Activated effector memory CD4-positive, alpha-beta T cell treated with anti-CD3 and anti-CD28 coated beads, Interleukin-2, amount 50 U/mL, for 16 hours (primary cell): ENCODE measurements at regions not wholly inside any gene's neighbourhood (a gene's known extent, or its start where the extent isn't known, plus 50 kb on each side); places are given as distances from the start of the nearest gene placed in this dataset.
"Not testable (repeated sequence)": the region's sequence is repeated elsewhere in the genome, so short reads cannot be mapped to it uniquely, and the experiment has no call there.

ENCODE experiments used
- DNase-seq: peaks from one replicate; pipeline ENCODE4 v3.0.0-alpha.2; 2020

- DNase-seq: not testable (repeated sequence)
These were observed 4034.6 kb upstream of the TPTE start for GRCh38 chr21:6486821-6487220.

GRCh38 chr21:6492691-6493090, 4028.7 kb upstream of the TPTE start:
- not testable (repeated sequence) for DNase-seq

GRCh38 chr21:6493957-6494356, 4027.4 kb upstream of the TPTE start:
- DNase-seq: not testable (repeated sequence)

- DNase-seq: not testable (repeated sequence)
These were observed 4025.0 kb upstream of the TPTE start for GRCh38 chr21:6496356-6496755.

GRCh38 chr21:6498716-6499115, 4022.7 kb upstream of the TPTE start:
- DNase-seq: not testable (repeated sequence)

GRCh38 chr21:6499128-6499826, 4022.1 kb upstream of the TPTE start:
- DNase-seq: not testable (repeated sequence)

GRCh38 chr21:6499866-6500265, 4021.5 kb upstream of the TPTE start:
- not testable (repeated sequence) for DNase-seq

- DNase-seq: not testable (repeated sequence)
These were observed 4020.7 kb upstream of the TPTE start for GRCh38 chr21:6500681-6501080.

- DNase-seq: not testable (repeated sequence)
These were observed 4015.1 kb upstream of the TPTE start for GRCh38 chr21:6506167-6506894.

- DNase-seq: not testable (repeated sequence)
These were observed 4013.8 kb upstream of the TPTE start for GRCh38 chr21:6507632-6508031.

- DNase-seq: not testable (repeated sequence)
These were observed 3999.6 kb upstream of the TPTE start for GRCh38 chr21:6521777-6522176.

- DNase-seq: not testable (repeated sequence)
These were observed 3995.2 kb upstream of the TPTE start for GRCh38 chr21:6526213-6526612.

GRCh38 chr21:6530655-6531054, 3990.7 kb upstream of the TPTE start:
- not testable (repeated sequence) for DNase-seq

- DNase-seq: not testable (repeated sequence)
These were observed 3988.1 kb upstream of the TPTE start for GRCh38 chr21:6533261-6533660.

- DNase-seq: not testable (repeated sequence)
These were observed 3983.1 kb upstream of the TPTE start for GRCh38 chr21:6538320-6538719.

- not testable (repeated sequence) for DNase-seq
These were observed 3981.7 kb upstream of the TPTE start for GRCh38 chr21:6539688-6540087.

- not testable (repeated sequence) for DNase-seq
These were observed 3980.3 kb upstream of the TPTE start for GRCh38 chr21:6541036-6541435.

GRCh38 chr21:6545288-6545687, 3976.1 kb upstream of the TPTE start:
- not testable (repeated sequence) for DNase-seq

GRCh38 chr21:6551045-6551444, 3970.3 kb upstream of the TPTE start:
- DNase-seq: not testable (repeated sequence)

- DNase-seq: not testable (repeated sequence)
These were observed 3967.6 kb upstream of the TPTE start for GRCh38 chr21:6553505-6554376.

- not testable (repeated sequence) for DNase-seq
These were observed 3967.0 kb upstream of the TPTE start for GRCh38 chr21:6554377-6554864.

- DNase-seq: not testable (repeated sequence)
These were observed 3964.9 kb upstream of the TPTE start for GRCh38 chr21:6556516-6556915.

GRCh38 chr21:6557415-6557814, 3964.0 kb upstream of the TPTE start:
- DNase-seq: not testable (repeated sequence)
